Choroid plexus epithelial cell (primary cell): ENCODE measurements at regions not wholly inside any gene's neighbourhood (a gene's known extent, or its start where the extent isn't known, plus 50 kb on each side); places are given as distances from the start of the nearest gene placed in this dataset.
"Not testable (repeated sequence)": the region's sequence is repeated elsewhere in the genome, so short reads cannot be mapped to it uniquely, and the experiment has no call there.

Experiments used
- DNase-seq: peaks from one replicate; pipeline ENCODE4 v3.0.0-alpha.2; 2010; ENCODE audit warnings: low read depth
- H3K4me3 ChIP-seq: 2 replicates; pipeline ENCODE4 v1.5.1; 2011; ENCODE audit warnings: low read depth, mild to moderate bottlenecking, control low read depth, low read length, moderate library complexity
- CTCF ChIP-seq: conservative IDR thresholded peaks from 2 replicates; pipeline ENCODE4 v1.5.1; 2011; ENCODE audit warnings: low read depth, mild to moderate bottlenecking, control low read depth, inconsistent platforms, low read length, moderate library complexity

- DNase-seq: no peak
- no peak overlapping the region for H3K4me3 ChIP-seq
- no peak for TF ChIP-seq CTCF
These were observed 442.8 kb upstream of the PODXL start for GRCh38 chr7:131999193-131999592.

- TF ChIP-seq CTCF: no peak
- DNase-seq: no peak
These were observed 438.9 kb upstream of the PODXL start for GRCh38 chr7:131995324-131995723.

GRCh38 chr7:131981069-131981468 is 424.6 kb upstream of the PODXL start:
- not testable (repeated sequence) for DNase-seq, H3K4me3 ChIP-seq

More at GRCh38 chr7:131995324-131995723, 438.9 kb upstream of the PODXL start:
- no peak overlapping the region for H3K4me3 ChIP-seq

- DNase-seq, H3K4me3 ChIP-seq: not testable (repeated sequence)
These were observed 421.7 kb upstream of the PODXL start for GRCh38 chr7:131978118-131978517.

GRCh38 chr7:131976411-131976810 is 420.0 kb upstream of the PODXL start:
- TF ChIP-seq CTCF: no peak
- H3K4me3 ChIP-seq: no peak overlapping the region
- no peak for DNase-seq

GRCh38 chr7:131974671-131975070 is 418.2 kb upstream of the PODXL start:
- no peak for TF ChIP-seq CTCF
- DNase-seq: no peak
- H3K4me3 ChIP-seq: no peak overlapping the region

- no peak for TF ChIP-seq CTCF
- H3K4me3 ChIP-seq: no peak overlapping the region
- no peak for DNase-seq
These were observed 415.8 kb upstream of the PODXL start for GRCh38 chr7:131972251-131972650.

- no peak for DNase-seq
- no peak overlapping the region for H3K4me3 ChIP-seq
- no peak for TF ChIP-seq CTCF
These were observed 414.2 kb upstream of the PODXL start for GRCh38 chr7:131970602-131971001.
